ENCODE measurements at regions not wholly inside any gene's neighbourhood (a gene's known extent, or its start where the extent isn't known, plus 50 kb on each side); places are given as distances from the start of the nearest gene placed in this dataset.

DNA sequence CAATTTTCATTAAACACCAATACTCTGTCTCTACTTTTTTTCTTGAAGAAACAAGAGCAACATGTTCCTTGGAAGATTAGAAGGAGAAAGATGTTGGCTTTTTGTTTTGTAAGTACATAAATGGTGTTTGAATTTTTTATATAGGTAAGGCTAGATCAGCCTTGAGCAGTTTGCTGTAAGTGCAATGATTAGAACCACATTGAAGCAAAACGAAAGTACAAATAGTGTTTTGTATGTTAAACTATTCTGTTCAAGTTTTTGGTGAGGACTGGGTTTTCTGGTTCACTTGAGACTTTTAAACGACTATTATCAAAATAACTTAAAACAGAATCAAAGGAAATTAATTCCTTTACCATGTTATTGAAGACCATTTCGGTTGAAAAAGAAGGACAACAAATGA, 162.9 kb upstream of the NRP1 start:
- H3K27me3 ChIP-seq (replicated peaks; ENCODE audit: insufficient read depth): no peaks in the 10 kb centered on the region
- in situ Hi-C loops (cut with MboI): no loop called here
- peaks cover 3% of the 10 kb centered on the region; the same call in 1 of the 2 replicates for H3K4me1 ChIP-seq (ENCODE audit: insufficient read depth)
- WGBS, 2 experiments (ENCODE audit: low coverage in 1 of 2, low lambda C conversion rate in 2 of 2, missing lambda C conversion rate in 2 of 2): 2 to 21% methylated on average over 3 of the region's 3 CpGs
- H3K27ac ChIP-seq: no peak overlapping the region
- H3K9ac ChIP-seq: 0 out of 2 replicates have a peak overlapping the region, but pooled peaks have one; percentile 32
- H3K36me3 ChIP-seq (ENCODE audit: low read depth): no peaks in the 10 kb centered on the region
- peak overlapping the region; percentile 46 for H3K4me3 ChIP-seq
- H3K79me2 ChIP-seq (ENCODE audit: insufficient read depth): no peaks in the 10 kb centered on the region
- H3K4me2 ChIP-seq (ENCODE audit: unreplicated experiment): peak overlapping the region; percentile 59
- DNase-seq: peak; percentile 28
- no peaks in the 10 kb centered on the region for H3K9me2 ChIP-seq (ENCODE audit: insufficient read depth)
- no peaks in the 10 kb centered on the region for H4K20me1 ChIP-seq (ENCODE audit: insufficient read depth)
- peak overlapping the region; percentile 77 for H2AFZ ChIP-seq
- no peaks in the 10 kb centered on the region for H3K9me3 ChIP-seq (ENCODE audit: low read depth)
- no peaks in the 10 kb centered on the region for H3F3A ChIP-seq (ENCODE audit: insufficient read depth)
- TF ChIP-seq EZH2 (IDR thresholded peaks at IDR 0.05; ENCODE audit: insufficient read depth, poor library complexity, severe bottlenecking) (no peak), EZH2phosphoT487 (IDR thresholded peaks at IDR 0.05; ENCODE audit: insufficient read depth, low read depth) (no peak)

DNA sequence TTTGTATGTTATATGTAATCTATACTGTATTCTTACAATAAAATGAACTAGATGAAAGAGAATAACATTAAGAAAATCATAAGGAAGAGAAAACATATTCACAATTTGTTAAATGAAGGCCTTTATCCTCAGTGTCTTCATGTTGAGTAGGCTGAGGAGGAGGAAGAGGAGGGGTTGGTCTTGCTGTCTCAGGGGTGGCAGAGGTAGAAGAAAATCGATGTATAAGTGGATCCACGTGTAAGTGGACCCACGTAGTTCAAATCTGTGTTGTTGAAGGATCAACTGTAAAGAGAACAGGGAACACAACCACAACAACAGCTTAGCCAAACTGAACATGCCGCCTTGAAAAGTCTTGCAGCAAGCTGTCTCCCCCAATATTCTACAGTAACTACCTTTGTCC, 161.6 kb upstream of the NRP1 start:
- no peak for TF ChIP-seq EZH2phosphoT487 (IDR thresholded peaks at IDR 0.05; ENCODE audit: insufficient read depth, low read depth)
- no peak for TF ChIP-seq EZH2 (IDR thresholded peaks at IDR 0.05; ENCODE audit: insufficient read depth, poor library complexity, severe bottlenecking)
- no peak overlapping the region for H3K9ac ChIP-seq
- in situ Hi-C loops (cut with MboI): no loop called here
- H3K27me3 ChIP-seq (replicated peaks; ENCODE audit: insufficient read depth): no peaks in the 10 kb centered on the region
- H3K36me3 ChIP-seq (ENCODE audit: low read depth): no peaks in the 10 kb centered on the region
- H3K9me3 ChIP-seq (ENCODE audit: low read depth): no peaks in the 10 kb centered on the region
- H2AFZ ChIP-seq: no peak overlapping the region
- no peaks in the 10 kb centered on the region for H3K9me2 ChIP-seq (ENCODE audit: insufficient read depth)
- H3K4me2 ChIP-seq (ENCODE audit: unreplicated experiment): no peak overlapping the region
- DNase-seq: no peak
- H4K20me1 ChIP-seq (ENCODE audit: insufficient read depth): no peaks in the 10 kb centered on the region
- H3K79me2 ChIP-seq (ENCODE audit: insufficient read depth): no peaks in the 10 kb centered on the region
- no peak overlapping the region for H3K4me3 ChIP-seq
- no peaks in the 10 kb centered on the region for H3F3A ChIP-seq (ENCODE audit: insufficient read depth)
- 64 to 71% methylated on average over 4 of the region's 4 CpGs for WGBS, 2 experiments (ENCODE audit: low coverage in 1 of 2, low lambda C conversion rate in 2 of 2, missing lambda C conversion rate in 2 of 2)
- no peak overlapping the region for H3K27ac ChIP-seq
- H3K4me1 ChIP-seq (ENCODE audit: insufficient read depth): peaks cover 3% of the 10 kb centered on the region; the same call in 1 of the 2 replicates

DNA sequence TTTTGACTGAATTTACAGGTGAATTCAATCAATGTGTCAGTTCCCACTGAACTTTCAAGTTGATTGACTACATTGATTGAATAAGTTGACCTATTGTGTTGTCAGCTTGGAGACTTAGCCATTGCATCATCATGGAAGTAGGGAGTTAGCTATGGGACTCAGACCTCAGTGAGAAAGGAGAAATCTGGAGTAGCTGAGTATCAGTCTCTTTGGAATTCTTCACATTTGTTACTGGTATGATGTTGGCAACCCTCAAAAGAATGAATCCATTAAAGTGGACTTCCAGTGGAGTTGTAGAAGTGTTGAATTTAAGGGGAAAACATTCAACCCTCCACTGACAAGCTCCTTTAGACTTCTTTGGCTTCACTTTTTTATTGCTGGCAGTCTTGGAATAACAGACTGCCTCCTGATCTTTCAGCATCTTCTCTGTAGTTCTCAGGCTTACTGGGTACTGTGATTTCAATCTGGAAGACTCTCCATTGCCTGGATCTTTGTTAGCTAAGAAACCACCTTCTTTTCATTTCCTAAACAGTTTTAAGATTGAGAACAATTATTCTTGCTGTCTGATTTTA, 160.3 kb upstream of the NRP1 start:
- Histone ChIP-seq H3K79me2 (ENCODE audit: insufficient read depth) (no peaks in the 10 kb centered on the region), H3K36me3 (ENCODE audit: low read depth) (no peaks in the 10 kb centered on the region), H3K27ac (no peak overlapping the region), H2AFZ (no peak overlapping the region), H3K4me1 (ENCODE audit: insufficient read depth) (peaks cover 3% of the 10 kb centered on the region; the same call in 1 of the 2 replicates), H4K20me1 (ENCODE audit: insufficient read depth) (no peaks in the 10 kb centered on the region), H3K9me2 (ENCODE audit: insufficient read depth) (no peaks in the 10 kb centered on the region), H3K9me3 (ENCODE audit: low read depth) (no peaks in the 10 kb centered on the region), H3K4me2 (ENCODE audit: unreplicated experiment) (no peak overlapping the region), H3K9ac (no peak overlapping the region), H3F3A (ENCODE audit: insufficient read depth) (no peaks in the 10 kb centered on the region), H3K4me3 (no peak overlapping the region), H3K27me3 (replicated peaks; ENCODE audit: insufficient read depth) (no peaks in the 10 kb centered on the region)
- in situ Hi-C loops (cut with MboI): no loop called here
- TF ChIP-seq EZH2 (IDR thresholded peaks at IDR 0.05; ENCODE audit: insufficient read depth, poor library complexity, severe bottlenecking) (no peak), EZH2phosphoT487 (IDR thresholded peaks at IDR 0.05; ENCODE audit: insufficient read depth, low read depth) (no peak)
- no peak for DNase-seq

DNA sequence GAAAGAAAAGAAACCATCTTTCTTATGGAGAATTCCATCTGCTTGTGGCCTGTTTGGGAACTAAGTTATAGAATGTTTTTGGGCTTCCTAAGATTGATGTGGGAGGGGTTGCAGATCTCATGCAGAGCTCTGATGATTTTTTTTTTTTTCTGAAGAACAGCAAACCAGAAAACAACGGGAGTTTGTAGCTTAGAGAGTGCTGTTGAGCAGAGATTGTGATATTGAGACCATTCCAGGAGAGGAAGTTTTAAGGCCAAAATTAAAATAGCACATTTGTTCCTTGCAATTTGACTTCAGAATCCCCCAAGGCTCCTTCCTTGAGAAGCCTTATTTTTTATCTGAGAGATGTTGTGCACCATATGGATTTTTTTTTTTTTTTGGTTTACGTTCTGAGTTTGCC, 159.5 kb upstream of the NRP1 start:
- in situ Hi-C loops (cut with MboI): no loop called here
- no peaks in the 10 kb centered on the region for H3K9me2 ChIP-seq (ENCODE audit: insufficient read depth)
- no peaks in the 10 kb centered on the region for H3K9me3 ChIP-seq (ENCODE audit: low read depth)
- H3K4me3 ChIP-seq: no peak overlapping the region
- H3K36me3 ChIP-seq (ENCODE audit: low read depth): no peaks in the 10 kb centered on the region
- H3K27ac ChIP-seq: no peak overlapping the region
- H3K9ac ChIP-seq: no peak overlapping the region
- H3K4me2 ChIP-seq (ENCODE audit: unreplicated experiment): no peak overlapping the region
- peaks cover 3% of the 10 kb centered on the region; the same call in 1 of the 2 replicates for H3K4me1 ChIP-seq (ENCODE audit: insufficient read depth)
- no peak overlapping the region for H2AFZ ChIP-seq
- 44 to 45% methylated on average over 2 of the region's 2 CpGs for WGBS, 2 experiments (ENCODE audit: low coverage in 1 of 2, low lambda C conversion rate in 2 of 2, missing lambda C conversion rate in 2 of 2)
- no peak for DNase-seq
- TF ChIP-seq EZH2phosphoT487 (IDR thresholded peaks at IDR 0.05; ENCODE audit: insufficient read depth, low read depth) (no peak), EZH2 (IDR thresholded peaks at IDR 0.05; ENCODE audit: insufficient read depth, poor library complexity, severe bottlenecking) (no peak)
- H3K79me2 ChIP-seq (ENCODE audit: insufficient read depth): no peaks in the 10 kb centered on the region
- H4K20me1 ChIP-seq (ENCODE audit: insufficient read depth): no peaks in the 10 kb centered on the region
- no peaks in the 10 kb centered on the region for H3F3A ChIP-seq (ENCODE audit: insufficient read depth)
- no peaks in the 10 kb centered on the region for H3K27me3 ChIP-seq (replicated peaks; ENCODE audit: insufficient read depth)

DNA sequence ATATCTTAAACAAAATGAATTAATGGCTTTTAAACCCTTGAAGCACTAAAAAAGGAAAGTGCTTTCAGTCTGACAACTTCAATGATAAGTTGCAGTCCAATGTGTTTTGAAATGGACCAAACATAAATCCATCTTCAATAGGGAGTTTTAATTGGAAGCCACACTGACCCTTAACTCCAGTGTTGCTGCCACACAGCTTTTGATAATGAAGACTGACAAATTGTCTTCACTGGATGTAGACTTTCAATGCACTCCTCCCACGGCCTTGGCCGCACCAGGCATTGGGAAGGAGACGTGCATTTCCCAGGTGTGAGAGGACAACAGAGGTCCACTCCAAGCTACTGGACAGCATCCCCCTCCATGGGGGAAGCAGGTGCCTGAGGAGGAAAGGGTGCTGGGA, 159.0 kb upstream of the NRP1 start:
- Histone ChIP-seq H3K4me2 (ENCODE audit: unreplicated experiment) (no peak overlapping the region), H3K27ac (no peak overlapping the region), H3K9me3 (ENCODE audit: low read depth) (no peaks in the 10 kb centered on the region), H3K36me3 (ENCODE audit: low read depth) (no peaks in the 10 kb centered on the region), H3K4me3 (no peak overlapping the region), H3K27me3 (replicated peaks; ENCODE audit: insufficient read depth) (no peaks in the 10 kb centered on the region), H3F3A (ENCODE audit: insufficient read depth) (no peaks in the 10 kb centered on the region), H3K9ac (no peak overlapping the region), H3K79me2 (ENCODE audit: insufficient read depth) (no peaks in the 10 kb centered on the region), H4K20me1 (ENCODE audit: insufficient read depth) (no peaks in the 10 kb centered on the region), H3K4me1 (ENCODE audit: insufficient read depth) (peaks cover 3% of the 10 kb centered on the region; the same call in 1 of the 2 replicates), H2AFZ (no peak overlapping the region), H3K9me2 (ENCODE audit: insufficient read depth) (no peaks in the 10 kb centered on the region)
- WGBS, 2 experiments (ENCODE audit: low coverage in 1 of 2, low lambda C conversion rate in 2 of 2, missing lambda C conversion rate in 2 of 2): 93 to 98% methylated on average over 3 of the region's 3 CpGs
- in situ Hi-C loops (cut with MboI): no loop called here
- TF ChIP-seq EZH2 (IDR thresholded peaks at IDR 0.05; ENCODE audit: insufficient read depth, poor library complexity, severe bottlenecking) (no peak), EZH2phosphoT487 (IDR thresholded peaks at IDR 0.05; ENCODE audit: insufficient read depth, low read depth) (no peak)
- DNase-seq: no peak
